Nephron (organoid): ENCODE measurements at regions not wholly inside any gene's neighbourhood (a gene's known extent, or its start where the extent isn't known, plus 50 kb on each side); places are given as distances from the start of the nearest gene placed in this dataset.
"Not testable (repeated sequence)": the region's sequence is repeated elsewhere in the genome, so short reads cannot be mapped to it uniquely, and the experiment has no call there.

Experiments used
- H3K27ac Mint-ChIP-seq, 3 experiments: 2 replicates each; pipeline ENCODE4 v1.8.0; 2020; ENCODE audit warnings: mixed read lengths in 3 of 3, mild to moderate bottlenecking in 2 of 3, moderate library complexity in 1 of 3
- H3K27me3 Mint-ChIP-seq: 2 replicates; pipeline ENCODE4 v1.8.0; 2021; ENCODE audit warnings: low read depth, mild to moderate bottlenecking, moderate library complexity, mixed read lengths
- H3K36me3 Mint-ChIP-seq: 2 replicates; pipeline ENCODE4 v1.8.0; 2020; ENCODE audit warnings: low read depth, mixed read lengths
- H3K4me1 Mint-ChIP-seq: 2 replicates; pipeline ENCODE4 v1.8.0; 2020; ENCODE audit warnings: mixed read lengths
- H3K4me3 Mint-ChIP-seq, 3 experiments: 2 replicates each; pipeline ENCODE4 v1.8.0; 2020; ENCODE audit warnings: mild to moderate bottlenecking in 3 of 3, mixed read lengths in 3 of 3, moderate library complexity in 2 of 3
- H3K9me3 Mint-ChIP-seq: 2 replicates; pipeline ENCODE4 v1.8.0; 2020; ENCODE audit warnings: mixed read lengths
- TF ChIP-seq, protein P1 (sequence below), 3 experiments: fragments of 200-600 bp; sonication (generic); IDR thresholded peaks; one replicate each; pipeline ENCODE4 v1.5.0; 2021; ENCODE audit warnings: antibody characterized with exemption in 3 of 3; ENCODE audit not compliant: unreplicated experiment in 3 of 3

DNA sequence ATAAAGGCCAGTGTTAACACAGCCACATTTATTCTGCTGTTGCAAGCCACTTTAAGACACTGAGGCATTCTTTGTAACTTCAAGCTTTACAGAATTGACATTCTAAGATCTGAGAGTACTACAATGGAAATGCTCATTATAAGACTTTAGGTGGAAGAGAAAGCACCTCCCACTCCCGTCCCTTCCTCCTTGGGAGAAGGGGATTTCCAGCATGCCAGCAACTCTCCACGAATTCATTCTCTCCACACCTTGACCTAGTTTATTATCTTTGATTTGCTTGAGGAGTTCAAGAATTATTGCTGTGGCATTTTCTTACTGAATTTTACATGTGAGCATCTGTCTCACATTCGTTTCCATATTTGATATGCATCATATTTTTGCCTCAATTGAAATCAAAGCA lies 644.4 kb upstream of the MIS18BP1 start:
- Mint-ChIP-seq H3K27me3 (no peaks in the 10 kb centered on the region), H3K4me1 (no peaks in the 10 kb centered on the region), H3K27ac (no peak overlapping the region), H3K4me3 (no peak overlapping the region), H3K9me3 (no peaks in the 10 kb centered on the region), H3K36me3 (no peaks in the 10 kb centered on the region)
- TF ChIP-seq, protein P1, sequence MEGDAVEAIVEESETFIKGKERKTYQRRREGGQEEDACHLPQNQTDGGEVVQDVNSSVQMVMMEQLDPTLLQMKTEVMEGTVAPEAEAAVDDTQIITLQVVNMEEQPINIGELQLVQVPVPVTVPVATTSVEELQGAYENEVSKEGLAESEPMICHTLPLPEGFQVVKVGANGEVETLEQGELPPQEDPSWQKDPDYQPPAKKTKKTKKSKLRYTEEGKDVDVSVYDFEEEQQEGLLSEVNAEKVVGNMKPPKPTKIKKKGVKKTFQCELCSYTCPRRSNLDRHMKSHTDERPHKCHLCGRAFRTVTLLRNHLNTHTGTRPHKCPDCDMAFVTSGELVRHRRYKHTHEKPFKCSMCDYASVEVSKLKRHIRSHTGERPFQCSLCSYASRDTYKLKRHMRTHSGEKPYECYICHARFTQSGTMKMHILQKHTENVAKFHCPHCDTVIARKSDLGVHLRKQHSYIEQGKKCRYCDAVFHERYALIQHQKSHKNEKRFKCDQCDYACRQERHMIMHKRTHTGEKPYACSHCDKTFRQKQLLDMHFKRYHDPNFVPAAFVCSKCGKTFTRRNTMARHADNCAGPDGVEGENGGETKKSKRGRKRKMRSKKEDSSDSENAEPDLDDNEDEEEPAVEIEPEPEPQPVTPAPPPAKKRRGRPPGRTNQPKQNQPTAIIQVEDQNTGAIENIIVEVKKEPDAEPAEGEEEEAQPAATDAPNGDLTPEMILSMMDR (IDR thresholded peaks at IDR 0.05; ENCODE audit: unreplicated experiment in 3 of 3) = no peak

DNA sequence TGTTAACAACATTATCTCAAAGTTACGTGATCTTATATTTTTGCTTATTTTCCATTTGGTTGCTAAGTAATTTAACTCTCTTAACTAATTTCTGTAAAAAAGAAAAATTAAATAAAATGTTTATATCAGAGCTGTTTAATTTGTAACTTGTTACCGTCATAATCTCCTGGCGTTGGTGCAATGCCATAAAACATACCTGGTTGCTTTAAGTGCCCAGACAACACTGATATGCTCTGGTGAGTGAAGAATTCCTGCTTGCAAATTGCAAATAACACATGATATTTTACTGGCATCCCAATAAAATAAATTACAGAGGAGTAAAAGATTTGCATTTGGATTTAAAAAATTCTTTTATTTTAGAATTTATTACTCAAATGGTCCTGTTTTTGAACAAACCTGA lies 640.1 kb upstream of the MIS18BP1 start:
- Mint-ChIP-seq H3K9me3 (no peaks in the 10 kb centered on the region), H3K4me3 (no peak overlapping the region), H3K36me3 (no peaks in the 10 kb centered on the region), H3K4me1 (peaks cover 22% of the 10 kb centered on the region), H3K27ac (no peak overlapping the region), H3K27me3 (no peaks in the 10 kb centered on the region)
- TF ChIP-seq, protein P1 (IDR thresholded peaks at IDR 0.05; ENCODE audit: unreplicated experiment in 3 of 3) = no peak

DNA sequence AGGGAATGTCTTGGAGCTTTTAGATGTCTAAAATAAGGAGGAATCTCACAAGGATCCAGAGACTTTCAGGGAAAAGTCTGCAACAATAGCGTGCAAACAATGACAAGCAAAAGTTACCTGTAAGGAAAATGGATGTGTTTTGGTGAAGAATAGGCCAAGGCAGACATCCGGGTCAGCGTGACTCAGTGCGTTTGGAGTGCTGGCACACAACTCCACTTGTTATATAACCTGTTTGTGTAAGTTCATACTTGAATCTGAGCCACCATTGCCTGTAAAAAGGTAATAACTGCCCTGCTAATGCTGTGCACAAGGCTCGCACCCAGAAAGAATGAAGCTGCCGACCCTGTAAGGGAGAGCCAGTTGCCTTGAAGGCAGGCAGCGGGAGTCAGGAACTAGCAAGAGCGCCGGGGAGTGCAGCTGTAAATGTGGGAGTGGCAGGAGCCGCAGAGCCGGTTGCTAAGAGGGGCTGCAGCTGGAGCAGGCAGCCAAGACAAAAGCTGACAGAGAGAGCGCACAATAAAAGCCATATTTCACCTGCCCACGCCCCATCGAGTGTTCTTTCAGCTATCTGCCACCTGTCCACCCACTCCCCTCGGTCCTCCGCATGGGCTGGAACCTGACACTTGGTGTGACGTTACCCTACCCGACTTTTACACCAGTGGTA lies 638.5 kb upstream of the MIS18BP1 start:
- H3K9me3 Mint-ChIP-seq = no peaks in the 10 kb centered on the region

DNA sequence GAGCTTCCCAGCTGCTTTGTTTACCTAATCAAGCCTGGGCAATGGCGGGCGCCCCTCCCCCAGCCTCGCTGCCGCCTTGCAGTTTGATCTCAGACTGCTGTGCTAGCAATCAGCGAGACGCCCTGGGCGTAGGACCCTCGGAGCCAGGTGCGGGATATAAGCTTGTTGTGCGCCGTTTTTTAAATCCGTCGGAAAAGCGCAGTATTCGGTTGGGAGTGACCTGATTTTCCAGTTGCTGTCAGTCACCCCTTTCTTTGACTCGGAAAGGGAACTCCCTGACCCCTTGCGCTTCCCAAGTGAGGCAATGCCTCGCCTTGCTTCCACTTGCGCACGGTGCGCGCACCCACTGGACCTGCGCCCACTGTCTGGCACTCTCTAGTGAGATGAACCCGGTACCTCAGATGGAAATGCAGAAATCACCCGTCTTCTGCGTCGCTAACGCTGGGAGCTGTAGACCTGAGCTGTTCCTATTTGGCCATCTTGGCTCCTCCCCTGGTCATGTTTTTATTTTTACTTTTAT lies 635.8 kb upstream of the MIS18BP1 start:
- H3K36me3 Mint-ChIP-seq, H3K27ac Mint-ChIP-seq, H3K27me3 Mint-ChIP-seq, H3K9me3 Mint-ChIP-seq: not testable (repeated sequence)
- Mint-ChIP-seq H3K4me3 (peak overlapping the region in 2 of 3 experiments; percentile 27 to 43), H3K4me1 (peaks cover 22% of the 10 kb centered on the region)

More for the DNA sequence above, 638.5 kb upstream of the MIS18BP1 start:
- Mint-ChIP-seq H3K36me3 (no peaks in the 10 kb centered on the region), H3K27ac (peak overlapping the region in 2 of 3 experiments; percentile 6 to 45), H3K4me3 (peak overlapping the region in 2 of 3 experiments; percentile 32 to 37), H3K27me3 (no peaks in the 10 kb centered on the region), H3K4me1 (peaks cover 22% of the 10 kb centered on the region)
- TF ChIP-seq, protein P1 (IDR thresholded peaks at IDR 0.05; ENCODE audit: unreplicated experiment in 3 of 3) = no peak

DNA sequence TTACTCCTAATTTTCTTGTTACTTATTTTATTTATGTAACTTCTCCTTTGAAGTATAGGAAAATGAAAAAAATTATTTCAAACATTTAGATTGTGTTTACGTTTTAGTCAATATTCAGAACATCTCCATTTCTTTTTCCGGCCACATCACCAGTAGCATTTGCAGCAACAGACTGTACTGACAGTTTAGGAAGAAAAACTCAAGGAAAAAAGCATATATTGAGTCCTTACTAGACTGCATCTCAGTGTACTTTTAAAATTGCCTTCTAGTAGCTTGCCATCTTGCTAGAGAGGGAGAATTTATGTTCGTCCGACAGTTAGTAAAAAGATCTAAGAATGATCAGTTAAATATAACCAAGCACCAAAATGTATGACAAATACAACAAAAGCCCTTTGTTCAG lies 625.0 kb upstream of the MIS18BP1 start:
- no peaks in the 10 kb centered on the region for H3K4me1 Mint-ChIP-seq

DNA sequence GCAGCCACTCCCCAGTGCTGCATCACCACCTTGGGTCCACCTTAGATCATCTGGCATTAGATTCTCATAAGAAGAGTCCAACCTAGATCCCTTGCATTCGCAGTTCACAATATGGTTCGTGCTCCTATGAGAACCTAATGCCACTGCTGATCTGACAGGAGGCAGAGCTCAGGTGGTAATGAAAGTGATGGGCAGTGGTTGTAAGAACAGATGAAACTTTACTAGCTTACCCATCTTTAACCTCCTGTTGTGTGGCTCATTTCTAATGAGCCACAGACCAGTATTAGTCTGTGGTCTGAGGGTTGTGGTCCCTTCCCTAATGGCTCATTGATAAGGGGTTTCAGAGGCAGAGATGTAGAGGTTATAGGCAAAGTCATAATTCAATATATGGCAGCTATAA lies 615.9 kb upstream of the MIS18BP1 start:
- no peaks in the 10 kb centered on the region for H3K27me3 Mint-ChIP-seq
- H3K4me3 Mint-ChIP-seq = no peak overlapping the region
- peaks cover 26% of the 10 kb centered on the region for H3K9me3 Mint-ChIP-seq
- peaks cover 16% of the 10 kb centered on the region for H3K36me3 Mint-ChIP-seq
- no peak overlapping the region for H3K27ac Mint-ChIP-seq
- no peaks in the 10 kb centered on the region for H3K4me1 Mint-ChIP-seq
- TF ChIP-seq, protein P1 (IDR thresholded peaks at IDR 0.05; ENCODE audit: unreplicated experiment in 3 of 3) = no peak

More for the DNA sequence above, 625.0 kb upstream of the MIS18BP1 start:
- TF ChIP-seq, protein P1 (IDR thresholded peaks at IDR 0.05; ENCODE audit: unreplicated experiment in 3 of 3) = no peak
- H3K36me3 Mint-ChIP-seq = no peaks in the 10 kb centered on the region
- H3K9me3 Mint-ChIP-seq = peaks cover 7% of the 10 kb centered on the region
- no peaks in the 10 kb centered on the region for H3K27me3 Mint-ChIP-seq
- H3K27ac Mint-ChIP-seq = no peak overlapping the region
- no peak overlapping the region for H3K4me3 Mint-ChIP-seq
